Activated CD8-positive, alpha-beta T cell treated with anti-CD3 and anti-CD28 coated beads, Interleukin-2, amount 10 ng/mL, durations not matched to agents 7 days and 5 days (primary cell): ENCODE measurements at regions not wholly inside any gene's neighbourhood (a gene's known extent, or its start where the extent isn't known, plus 50 kb on each side); places are given as distances from the start of the nearest gene placed in this dataset.

ENCODE experiments used
- ATAC-seq: fragments of 150-1000 bp; cut with Tn5 transposase; one replicate; pipeline ENCODE4 v1.10.0; 2021; ENCODE audit warnings: moderate library complexity
- CTCF ChIA-PET: fragments of 350-600 bp; sonication (Branson Sonifier 250); formaldehyde crosslinking; loops from one replicate; lab custom pipeline; 2021; ENCODE audit warnings: antibody characterized with exemption; lab: Charles Lee
- POLR2A ChIA-PET: fragments of 350-600 bp; sonication (Branson Sonifier 250); formaldehyde crosslinking; loops from one replicate; lab custom pipeline; 2021; ENCODE audit warnings: antibody characterized with exemption; lab: Charles Lee
- DNase-seq: peaks from one replicate; pipeline ENCODE4 v3.0.0-alpha.2; 2020
- H3K27ac Mint-ChIP-seq: one replicate; pipeline ENCODE4 v1.8.0; 2021; ENCODE audit warnings: mild to moderate bottlenecking, mixed read lengths
- H3K27me3 Mint-ChIP-seq: one replicate; pipeline ENCODE4 v1.8.0; 2021; ENCODE audit warnings: low read depth, mixed read lengths
- H3K36me3 Mint-ChIP-seq: one replicate; pipeline ENCODE4 v1.8.0; 2021; ENCODE audit warnings: low read depth, mixed read lengths
- H3K4me1 Mint-ChIP-seq: one replicate; pipeline ENCODE4 v1.8.0; 2021; ENCODE audit warnings: low read depth, mixed read lengths
- H3K4me3 Mint-ChIP-seq: one replicate; pipeline ENCODE4 v1.8.0; 2021; ENCODE audit warnings: mild to moderate bottlenecking, mixed read lengths
- H3K9me3 Mint-ChIP-seq: one replicate; pipeline ENCODE4 v1.8.0; 2022; ENCODE audit warnings: mixed read lengths; ENCODE audit not compliant: insufficient read depth

DNA sequence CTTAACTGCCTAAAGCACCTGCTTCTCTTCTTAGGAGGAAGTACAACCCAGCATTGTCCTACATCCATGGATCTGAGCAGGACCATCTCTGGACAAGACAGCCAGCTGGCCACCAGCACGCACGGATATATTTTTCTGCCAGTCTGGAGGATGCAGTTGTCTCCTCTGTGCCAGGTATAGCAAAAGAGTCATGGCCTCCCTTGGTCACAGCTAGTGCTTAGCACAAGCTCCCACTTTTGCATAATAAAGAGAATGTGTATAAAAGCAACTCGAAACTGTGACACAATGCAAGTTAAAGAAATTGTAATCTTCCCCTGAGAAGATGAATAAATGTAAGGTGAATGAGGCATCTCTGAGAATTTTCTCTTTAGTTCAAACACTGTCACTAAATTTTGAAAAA lies 267.8 kb upstream of the MANEA start:
- H3K27me3 Mint-ChIP-seq: no peaks in the 10 kb centered on the region
- ATAC-seq (no peak), DNase-seq (no peak)
- no peak overlapping the region for H3K4me3 Mint-ChIP-seq
- no peaks in the 10 kb centered on the region for H3K4me1 Mint-ChIP-seq
- no peaks in the 10 kb centered on the region for H3K9me3 Mint-ChIP-seq
- CTCF ChIA-PET: no interaction called here
- H3K36me3 Mint-ChIP-seq: no peaks in the 10 kb centered on the region
- POLR2A ChIA-PET: no interaction called here
- no peak overlapping the region for H3K27ac Mint-ChIP-seq

DNA sequence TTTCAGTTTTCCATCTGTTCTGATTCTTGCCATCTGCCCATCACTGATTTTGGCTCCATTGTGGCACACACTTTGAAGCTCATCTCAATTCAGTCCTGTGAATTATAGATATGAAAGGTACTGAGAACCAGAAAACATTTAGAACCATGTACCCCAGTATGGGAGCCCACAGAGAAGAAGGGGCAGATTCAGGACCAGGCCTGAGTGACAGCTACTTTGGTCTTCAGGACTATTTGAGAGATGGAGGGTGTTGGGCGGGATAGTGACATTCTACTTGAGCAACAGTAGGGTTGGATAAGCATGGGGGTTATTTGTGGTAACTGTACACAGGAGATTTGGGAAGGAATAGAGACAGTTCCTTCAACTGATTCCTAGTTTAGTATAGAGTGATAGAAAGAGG lies 259.2 kb upstream of the MANEA start:
- Mint-ChIP-seq H3K36me3 (no peaks in the 10 kb centered on the region), H3K27ac (no peak overlapping the region), H3K9me3 (no peaks in the 10 kb centered on the region), H3K27me3 (no peaks in the 10 kb centered on the region), H3K4me1 (no peaks in the 10 kb centered on the region), H3K4me3 (no peak overlapping the region)
- DNase-seq (no peak), ATAC-seq (no peak)
- ChIA-PET CTCF (no interaction called here), POLR2A (no interaction called here)

DNA sequence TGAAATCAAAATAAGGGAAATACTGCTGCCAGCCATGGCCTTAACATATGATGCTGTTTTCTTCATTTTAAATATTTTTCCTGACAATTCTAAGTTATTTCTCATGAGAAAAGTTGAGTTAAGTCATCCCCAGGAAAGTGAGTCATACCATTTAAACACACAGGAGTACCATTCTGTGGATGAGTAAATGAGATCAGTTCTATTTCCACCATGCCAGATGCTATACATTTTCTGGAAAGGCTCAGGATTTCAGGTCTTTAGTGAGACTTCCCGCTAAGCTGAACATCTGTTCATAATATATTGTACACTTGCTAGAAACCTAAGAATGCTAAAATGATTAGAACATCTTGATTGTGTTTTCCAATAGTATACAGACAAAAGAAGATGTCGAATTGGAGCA lies 256.2 kb upstream of the MANEA start:
- DNase-seq (no peak), ATAC-seq (no peak)
- Mint-ChIP-seq H3K27me3 (no peaks in the 10 kb centered on the region), H3K36me3 (no peaks in the 10 kb centered on the region), H3K4me3 (no peak overlapping the region), H3K27ac (no peak overlapping the region), H3K9me3 (no peaks in the 10 kb centered on the region), H3K4me1 (no peaks in the 10 kb centered on the region)
- ChIA-PET POLR2A (no interaction called here), CTCF (no interaction called here)

DNA sequence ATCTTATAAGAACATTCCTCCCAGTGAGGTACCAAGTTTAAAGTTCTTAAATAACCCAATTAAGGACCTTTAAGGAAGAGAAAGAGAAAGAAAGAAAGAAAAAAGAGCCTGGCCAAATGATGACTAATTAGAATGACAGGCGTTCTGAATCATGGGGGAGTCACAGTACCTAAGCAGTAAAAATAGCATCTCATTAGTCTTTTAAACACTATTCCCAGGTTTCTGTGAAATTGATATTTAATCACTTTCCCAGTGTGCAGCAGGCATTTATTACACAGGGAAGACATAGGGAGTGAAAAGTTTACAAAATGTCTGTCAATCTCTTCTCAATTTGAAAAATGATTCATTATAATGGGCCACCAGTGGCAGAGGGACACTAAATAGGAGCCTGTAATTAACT lies 251.4 kb upstream of the MANEA start:
- ATAC-seq: no peak

DNA sequence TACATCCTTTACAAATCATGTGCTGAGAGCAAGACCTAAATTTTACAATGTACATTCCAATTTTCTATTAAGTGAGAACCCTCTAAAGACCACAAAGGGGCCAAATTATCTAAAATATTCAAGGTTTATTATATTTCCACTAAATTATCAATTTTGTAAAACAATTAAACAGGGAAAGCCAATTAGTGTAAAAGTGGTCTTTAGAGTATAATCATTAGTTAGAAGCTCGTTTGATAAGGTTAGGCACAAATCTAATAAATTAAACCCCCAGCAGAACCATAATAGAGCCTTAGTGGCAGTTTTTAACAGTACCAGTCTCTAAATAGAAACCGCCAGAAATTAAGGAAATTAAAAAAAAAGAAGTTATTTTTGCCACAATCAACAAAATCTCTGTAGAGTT lies 249.1 kb upstream of the MANEA start:
- Mint-ChIP-seq H3K4me1 (no peaks in the 10 kb centered on the region), H3K9me3 (no peaks in the 10 kb centered on the region), H3K27me3 (no peaks in the 10 kb centered on the region), H3K4me3 (no peak overlapping the region), H3K36me3 (no peaks in the 10 kb centered on the region), H3K27ac (no peak overlapping the region)
- ChIA-PET CTCF (no interaction called here), POLR2A (no interaction called here)
- DNase-seq (no peak), ATAC-seq (no peak)

More for the DNA sequence above, 251.4 kb upstream of the MANEA start:
- POLR2A ChIA-PET: no interaction called here
- H3K27me3 Mint-ChIP-seq: no peaks in the 10 kb centered on the region
- DNase-seq: no peak
- no peaks in the 10 kb centered on the region for H3K36me3 Mint-ChIP-seq
- H3K9me3 Mint-ChIP-seq: no peaks in the 10 kb centered on the region
- CTCF ChIA-PET: no interaction called here
- no peak overlapping the region for H3K4me3 Mint-ChIP-seq
- no peak overlapping the region for H3K27ac Mint-ChIP-seq
- H3K4me1 Mint-ChIP-seq: no peaks in the 10 kb centered on the region

DNA sequence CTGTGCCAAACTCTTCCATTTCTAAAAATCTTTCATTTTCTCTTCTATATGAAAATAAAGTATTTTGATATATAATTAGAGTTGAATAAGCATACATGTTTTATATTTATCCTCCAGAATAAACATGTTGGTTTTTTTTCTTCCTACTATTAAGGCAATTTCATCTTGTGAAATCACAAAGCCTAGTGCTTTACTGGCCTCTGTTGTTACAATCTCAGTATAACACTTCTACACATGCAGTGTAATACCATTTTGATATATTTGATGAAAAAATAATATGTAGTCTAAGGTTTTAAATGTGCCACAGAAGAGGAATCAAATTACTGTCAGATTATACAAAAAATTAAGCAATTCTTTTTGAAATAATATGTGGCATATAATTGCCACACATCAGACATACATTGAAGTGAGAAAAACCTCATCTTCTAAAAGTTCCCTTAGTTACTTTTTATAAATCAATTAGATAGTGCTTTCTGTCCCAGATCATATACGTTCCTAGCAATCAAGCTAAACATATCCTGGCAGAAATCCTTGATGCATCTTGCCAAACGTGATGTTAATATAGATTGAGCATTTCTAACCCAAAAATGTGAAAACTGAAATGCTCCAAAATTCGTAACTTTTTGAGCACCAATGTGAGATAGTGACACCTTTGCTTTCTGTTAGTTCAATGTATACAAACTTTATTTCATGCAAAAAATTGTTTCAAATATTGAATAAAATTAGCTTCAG lies 225.1 kb upstream of the MANEA start:
- ChIA-PET CTCF (no interaction called here), POLR2A (no interaction called here)
- ATAC-seq (no peak), DNase-seq (no peak)
- H3K4me1 Mint-ChIP-seq: no peaks in the 10 kb centered on the region
- H3K36me3 Mint-ChIP-seq: no peaks in the 10 kb centered on the region
- no peak overlapping the region for H3K27ac Mint-ChIP-seq
- H3K9me3 Mint-ChIP-seq: no peaks in the 10 kb centered on the region
- H3K27me3 Mint-ChIP-seq: no peaks in the 10 kb centered on the region
- H3K4me3 Mint-ChIP-seq: no peak overlapping the region

DNA sequence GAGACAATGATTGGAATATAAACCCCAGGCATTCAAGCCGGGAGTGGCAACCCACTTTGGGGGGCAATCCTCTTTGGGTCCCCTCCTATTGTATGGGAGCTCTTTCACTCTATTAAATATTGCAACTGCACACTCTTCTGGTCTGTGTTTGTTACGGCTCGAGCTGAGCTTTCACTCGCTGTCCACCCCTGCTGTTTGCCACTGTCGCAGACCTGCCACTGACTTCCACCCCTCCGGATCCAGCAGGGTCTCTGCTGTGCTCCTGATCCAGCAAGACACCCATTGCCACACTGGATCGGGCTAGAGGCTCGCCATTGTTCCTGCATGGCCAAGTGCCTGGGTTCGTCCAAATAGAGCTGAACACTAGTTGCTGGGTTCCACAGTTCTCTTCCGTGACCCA lies 222.8 kb upstream of the MANEA start:
- POLR2A ChIA-PET: no interaction called here
- Mint-ChIP-seq H3K27ac (no peak overlapping the region), H3K36me3 (no peaks in the 10 kb centered on the region), H3K27me3 (no peaks in the 10 kb centered on the region), H3K4me1 (no peaks in the 10 kb centered on the region), H3K9me3 (no peaks in the 10 kb centered on the region), H3K4me3 (no peak overlapping the region)
- no peak for ATAC-seq
- no peak for DNase-seq
- CTCF ChIA-PET: no interaction called here

DNA sequence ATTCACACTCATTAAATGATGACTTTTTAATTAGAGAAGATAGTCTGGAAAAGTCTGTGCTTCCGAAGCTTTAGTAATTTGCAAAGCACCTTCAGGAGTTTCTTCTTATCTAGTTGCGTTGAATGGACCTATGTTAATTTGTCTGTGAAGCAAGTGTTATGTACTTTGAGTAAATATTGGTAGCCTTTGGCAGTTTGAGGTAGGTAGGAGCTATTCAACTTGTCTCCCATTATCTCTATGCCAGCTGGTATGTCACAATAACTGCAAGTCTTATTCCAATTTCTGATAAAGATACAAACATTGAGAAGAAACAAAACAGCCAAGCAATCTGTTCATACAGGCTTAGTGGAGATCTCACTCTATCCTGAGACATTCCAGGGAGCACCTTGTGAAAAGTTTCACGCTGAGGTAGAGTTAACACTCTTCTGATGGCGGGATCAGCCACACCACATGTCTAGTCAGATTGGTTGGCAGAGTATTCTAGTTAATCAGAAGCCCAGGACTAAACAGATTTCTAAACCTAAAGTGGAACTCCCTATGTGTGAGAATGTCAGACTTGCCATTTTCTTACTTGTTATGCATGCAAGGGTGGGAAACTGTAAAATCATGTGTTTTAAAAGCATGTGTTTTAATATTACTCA lies 219.8 kb upstream of the MANEA start:
- H3K4me3 Mint-ChIP-seq: no peak overlapping the region

DNA sequence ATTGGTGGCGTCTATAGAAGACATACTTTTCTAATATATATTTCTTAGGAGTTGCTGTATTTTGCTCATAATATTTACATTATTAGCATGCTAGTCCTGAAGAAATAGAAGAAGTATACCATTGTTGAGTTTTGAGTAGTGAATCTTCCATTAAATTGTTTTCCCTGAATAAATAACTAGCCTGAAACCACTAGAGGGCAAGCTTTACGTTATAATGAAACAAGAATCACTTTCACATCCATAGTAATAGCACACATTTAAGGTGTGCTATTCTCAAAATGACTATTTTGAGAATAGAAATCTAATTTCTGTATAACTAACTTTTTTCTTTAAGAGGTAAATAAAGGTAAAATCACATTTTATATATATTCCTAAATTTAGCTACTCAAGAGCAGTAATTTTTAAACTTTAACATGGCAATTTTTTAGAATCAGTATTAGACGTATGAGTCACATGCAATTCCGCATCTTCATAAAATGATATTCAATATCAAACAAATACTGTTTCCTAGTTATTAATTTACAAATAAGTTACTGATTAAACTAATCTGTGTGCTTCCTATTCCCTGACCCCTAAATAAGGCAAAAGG lies 213.2 kb upstream of the MANEA start:
- Mint-ChIP-seq H3K4me3 (no peak overlapping the region), H3K27ac (no peak overlapping the region), H3K36me3 (no peaks in the 10 kb centered on the region), H3K4me1 (no peaks in the 10 kb centered on the region), H3K27me3 (no peaks in the 10 kb centered on the region), H3K9me3 (no peaks in the 10 kb centered on the region)
- CTCF ChIA-PET: no interaction called here
- no peak for ATAC-seq
- DNase-seq: no peak
- POLR2A ChIA-PET: no interaction called here

More for the DNA sequence above, 219.8 kb upstream of the MANEA start:
- no peak for DNase-seq
- Mint-ChIP-seq H3K4me1 (no peaks in the 10 kb centered on the region), H3K36me3 (no peaks in the 10 kb centered on the region), H3K27me3 (no peaks in the 10 kb centered on the region), H3K9me3 (no peaks in the 10 kb centered on the region), H3K27ac (no peak overlapping the region)
- ChIA-PET POLR2A (no interaction called here), CTCF (no interaction called here)
- no peak for ATAC-seq

DNA sequence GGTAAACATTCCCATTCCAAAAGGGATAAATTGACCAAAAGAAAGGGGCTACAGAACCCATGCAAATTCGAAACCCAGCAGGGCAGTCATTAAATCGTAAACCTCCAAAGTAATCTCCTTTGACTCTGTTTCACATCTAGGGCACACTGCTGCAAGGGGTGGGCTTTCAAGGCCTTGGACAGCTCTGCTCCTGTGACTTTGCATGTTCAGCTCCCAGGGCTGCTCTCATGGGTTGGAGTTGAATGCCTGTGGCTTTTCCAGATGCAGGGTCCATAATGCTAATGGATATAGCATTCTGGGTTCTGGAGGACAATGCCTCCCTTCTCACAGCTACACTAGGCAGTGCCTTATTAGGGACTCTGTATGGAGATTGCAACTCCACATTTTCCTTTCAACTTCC lies 211.9 kb upstream of the MANEA start:
- Mint-ChIP-seq H3K36me3 (no peaks in the 10 kb centered on the region), H3K9me3 (no peaks in the 10 kb centered on the region), H3K4me1 (no peaks in the 10 kb centered on the region), H3K4me3 (no peak overlapping the region), H3K27me3 (no peaks in the 10 kb centered on the region), H3K27ac (no peak overlapping the region)
- ATAC-seq: no peak
- CTCF ChIA-PET: no interaction called here
- no peak for DNase-seq
- POLR2A ChIA-PET: no interaction called here

DNA sequence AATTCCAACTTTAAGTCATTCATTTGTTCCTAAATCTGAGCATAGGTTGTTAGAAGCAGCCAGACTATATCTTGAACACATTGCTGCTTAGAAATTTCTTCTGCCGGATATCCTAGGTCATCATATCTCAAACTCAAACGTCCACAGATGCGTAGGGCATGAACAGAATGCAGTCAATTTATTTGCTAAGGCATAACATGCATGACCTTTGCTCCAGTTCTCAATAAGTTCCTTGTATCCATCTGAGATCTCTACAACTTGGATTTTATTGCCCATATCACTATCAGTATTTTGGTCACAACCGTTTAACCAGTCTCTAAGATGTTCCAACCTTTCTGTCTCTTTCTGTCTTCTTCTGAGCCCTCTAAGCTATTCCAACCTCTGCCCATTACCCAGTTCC lies 210.9 kb upstream of the MANEA start:
- Mint-ChIP-seq H3K27ac (no peak overlapping the region), H3K36me3 (no peaks in the 10 kb centered on the region), H3K9me3 (no peaks in the 10 kb centered on the region), H3K4me1 (no peaks in the 10 kb centered on the region), H3K4me3 (no peak overlapping the region), H3K27me3 (no peaks in the 10 kb centered on the region)
- DNase-seq (no peak), ATAC-seq (no peak)
- CTCF ChIA-PET: no interaction called here
- POLR2A ChIA-PET: no interaction called here

DNA sequence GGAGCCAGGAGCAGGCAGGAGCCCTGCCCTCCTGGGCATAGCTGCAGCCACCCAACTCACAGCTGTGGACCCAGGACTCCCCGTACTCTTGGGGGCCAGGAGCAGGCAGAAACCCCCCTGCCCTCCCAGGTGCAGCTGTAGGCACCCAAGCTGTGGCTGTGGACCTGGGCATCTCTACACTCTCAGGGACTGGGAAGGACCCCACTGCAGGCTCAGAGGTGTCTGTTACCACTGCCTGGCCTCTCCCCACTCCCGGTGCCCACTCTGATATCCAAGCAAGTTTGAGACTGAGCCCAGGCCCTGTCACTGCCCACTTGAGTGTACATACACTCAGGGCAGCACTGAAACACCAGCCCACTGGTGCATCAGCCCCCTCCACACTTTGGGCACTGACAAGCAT lies 193.5 kb upstream of the MANEA start:
- ATAC-seq: no peak
- CTCF ChIA-PET: no interaction called here

More for the DNA sequence above, 193.5 kb upstream of the MANEA start:
- no peaks in the 10 kb centered on the region for H3K9me3 Mint-ChIP-seq
- POLR2A ChIA-PET: no interaction called here
- H3K4me1 Mint-ChIP-seq: no peaks in the 10 kb centered on the region
- H3K4me3 Mint-ChIP-seq: no peak overlapping the region
- no peak for DNase-seq
- no peak overlapping the region for H3K27ac Mint-ChIP-seq
- no peaks in the 10 kb centered on the region for H3K27me3 Mint-ChIP-seq
- H3K36me3 Mint-ChIP-seq: no peaks in the 10 kb centered on the region
